ENCODE measurements at regions not wholly inside any gene's neighbourhood (a gene's known extent, or its start where the extent isn't known, plus 50 kb on each side); places are given as distances from the start of the nearest gene placed in this dataset.

GRCh38 chr19:28401739-28402424 lies 811.1 kb downstream of the UQCRFS1 start:
- TF ChIP-seq RAD21 (IDR thresholded peaks at IDR 0.05; ENCODE audit: low read depth) (no peak), MAX (IDR thresholded peaks at IDR 0.05) (no peak)

- TF ChIP-seq YY1 (IDR thresholded peaks at IDR 0.05; ENCODE audit: low read depth), result no peak
- TF ChIP-seq TCF12 (IDR thresholded peaks at IDR 0.05; ENCODE audit: low read depth), result no peak
- no peak for TF ChIP-seq EP300 (IDR thresholded peaks at IDR 0.05; ENCODE audit: borderline replicate concordance)
- TF ChIP-seq TEAD4 (IDR thresholded peaks at IDR 0.05), result no peak
- TF ChIP-seq NFIC (IDR thresholded peaks at IDR 0.05), result no peak
- no peak for TF ChIP-seq REST (IDR thresholded peaks at IDR 0.05; ENCODE audit: low read depth)
- no peak for TF ChIP-seq FOXM1 (IDR thresholded peaks at IDR 0.05; ENCODE audit: borderline replicate concordance, low read depth)
- no peak for TF ChIP-seq CREB1 (IDR thresholded peaks at IDR 0.05; ENCODE audit: low read depth)
Measured at GRCh38 chr19:28400953-28401671, 811.8 kb downstream of the UQCRFS1 start.

GRCh38 chr19:28399187-28399586 lies 813.8 kb downstream of the UQCRFS1 start:
- TF ChIP-seq YY1 (IDR thresholded peaks at IDR 0.05; ENCODE audit: low read depth) (no peak), USF1 (IDR thresholded peaks at IDR 0.05) (no peak), MAX (IDR thresholded peaks at IDR 0.05) (no peak), NFIC (IDR thresholded peaks at IDR 0.05) (no peak), ZBTB7A (IDR thresholded peaks at IDR 0.05; ENCODE audit: low read depth) (no peak), TEAD4 (IDR thresholded peaks at IDR 0.05) (no peak), CEBPB (IDR thresholded peaks at IDR 0.05) (no peak), EP300 (IDR thresholded peaks at IDR 0.05; ENCODE audit: borderline replicate concordance) (no peak), TAF1 (IDR thresholded peaks at IDR 0.05; ENCODE audit: low read depth) (no peak), RAD21 (IDR thresholded peaks at IDR 0.05; ENCODE audit: low read depth) (no peak), EGR1 (IDR thresholded peaks at IDR 0.05) (no peak), TCF12 (IDR thresholded peaks at IDR 0.05; ENCODE audit: low read depth) (no peak), REST (IDR thresholded peaks at IDR 0.05; ENCODE audit: low read depth) (no peak), CREB1 (IDR thresholded peaks at IDR 0.05; ENCODE audit: low read depth) (no peak), FOXM1 (IDR thresholded peaks at IDR 0.05; ENCODE audit: borderline replicate concordance, low read depth) (no peak)

GRCh38 chr19:28397800-28398199 lies 815.2 kb downstream of the UQCRFS1 start:
- TF ChIP-seq YY1 (IDR thresholded peaks at IDR 0.05; ENCODE audit: low read depth) (no peak), MAX (IDR thresholded peaks at IDR 0.05) (no peak), NFIC (IDR thresholded peaks at IDR 0.05) (no peak), CEBPB (IDR thresholded peaks at IDR 0.05) (no peak), TAF1 (IDR thresholded peaks at IDR 0.05; ENCODE audit: low read depth) (no peak), FOXM1 (IDR thresholded peaks at IDR 0.05; ENCODE audit: borderline replicate concordance, low read depth) (no peak), USF1 (IDR thresholded peaks at IDR 0.05) (no peak), RAD21 (IDR thresholded peaks at IDR 0.05; ENCODE audit: low read depth) (no peak), EP300 (IDR thresholded peaks at IDR 0.05; ENCODE audit: borderline replicate concordance) (no peak), ZBTB7A (IDR thresholded peaks at IDR 0.05; ENCODE audit: low read depth) (no peak), CREB1 (IDR thresholded peaks at IDR 0.05; ENCODE audit: low read depth) (no peak), TEAD4 (IDR thresholded peaks at IDR 0.05) (no peak), REST (IDR thresholded peaks at IDR 0.05; ENCODE audit: low read depth) (no peak), TCF12 (IDR thresholded peaks at IDR 0.05; ENCODE audit: low read depth) (no peak), EGR1 (IDR thresholded peaks at IDR 0.05) (no peak)

All from Ishikawa (cell line).